Fibroblast of skin of back (primary cell): ENCODE measurements at regions not wholly inside any gene's neighbourhood (a gene's known extent, or its start where the extent isn't known, plus 50 kb on each side); places are given as distances from the start of the nearest gene placed in this dataset.

Experiments
- DNase-seq: peaks from one replicate; pipeline ENCODE4 v3.0.0-alpha.2; 2013

DNA sequence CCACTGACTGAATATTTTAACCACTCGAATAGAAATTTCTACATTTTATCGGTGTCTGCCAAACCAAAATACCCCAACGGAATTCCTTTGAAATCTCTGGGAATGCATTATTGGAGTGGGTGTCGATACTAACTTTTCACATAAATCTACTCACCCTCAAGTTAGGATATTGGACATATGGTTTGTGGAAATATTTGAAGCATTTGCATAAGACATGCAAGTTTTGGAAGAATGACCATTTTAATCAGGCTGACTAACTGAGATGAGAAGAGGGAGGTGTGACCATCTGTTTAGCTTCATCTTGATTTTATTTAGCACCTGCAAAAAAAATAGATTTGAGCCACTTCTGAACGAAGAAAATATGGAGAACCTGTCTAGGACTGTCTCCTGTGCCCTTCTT lies 61.2 kb downstream of the KLF6 start:
- DNase-seq: peak; percentile 32

DNA sequence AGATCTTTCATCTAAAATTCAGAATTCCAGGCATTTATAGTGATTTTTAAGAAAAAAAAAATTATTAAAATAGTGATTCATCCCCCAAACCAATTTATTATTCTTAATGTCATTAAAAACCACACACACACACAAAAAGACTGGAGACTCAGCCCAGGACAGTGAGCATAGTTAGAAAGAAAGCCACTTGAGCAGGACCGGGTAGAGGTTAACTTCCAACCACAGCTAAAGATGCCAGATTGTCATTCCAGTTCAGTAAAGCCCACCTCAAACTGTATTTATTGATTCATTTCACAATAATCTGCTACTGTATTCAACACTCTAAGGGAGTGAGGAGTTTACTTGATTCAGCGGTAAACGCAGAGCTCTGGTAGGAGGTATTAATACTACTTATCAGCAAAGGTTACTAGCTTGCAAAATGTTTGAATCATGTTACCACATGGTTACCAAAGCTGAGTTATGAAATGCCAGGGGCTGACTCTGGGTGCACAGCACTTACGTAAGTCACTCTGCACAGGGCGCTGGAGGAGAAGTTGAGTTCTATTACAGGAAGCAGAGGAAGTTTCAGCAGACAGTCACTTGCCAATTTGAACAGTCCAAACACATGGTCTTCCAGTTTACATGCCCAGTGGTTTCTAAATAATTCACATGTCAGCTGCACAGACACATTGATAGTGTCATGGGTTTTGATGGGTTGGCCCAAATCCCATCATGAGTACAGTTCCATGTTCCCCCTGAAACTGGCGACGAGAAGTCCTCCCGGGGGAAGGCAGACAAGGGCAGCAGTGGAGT lies 64.6 kb downstream of the KLF6 start:
- no peak for DNase-seq

DNA sequence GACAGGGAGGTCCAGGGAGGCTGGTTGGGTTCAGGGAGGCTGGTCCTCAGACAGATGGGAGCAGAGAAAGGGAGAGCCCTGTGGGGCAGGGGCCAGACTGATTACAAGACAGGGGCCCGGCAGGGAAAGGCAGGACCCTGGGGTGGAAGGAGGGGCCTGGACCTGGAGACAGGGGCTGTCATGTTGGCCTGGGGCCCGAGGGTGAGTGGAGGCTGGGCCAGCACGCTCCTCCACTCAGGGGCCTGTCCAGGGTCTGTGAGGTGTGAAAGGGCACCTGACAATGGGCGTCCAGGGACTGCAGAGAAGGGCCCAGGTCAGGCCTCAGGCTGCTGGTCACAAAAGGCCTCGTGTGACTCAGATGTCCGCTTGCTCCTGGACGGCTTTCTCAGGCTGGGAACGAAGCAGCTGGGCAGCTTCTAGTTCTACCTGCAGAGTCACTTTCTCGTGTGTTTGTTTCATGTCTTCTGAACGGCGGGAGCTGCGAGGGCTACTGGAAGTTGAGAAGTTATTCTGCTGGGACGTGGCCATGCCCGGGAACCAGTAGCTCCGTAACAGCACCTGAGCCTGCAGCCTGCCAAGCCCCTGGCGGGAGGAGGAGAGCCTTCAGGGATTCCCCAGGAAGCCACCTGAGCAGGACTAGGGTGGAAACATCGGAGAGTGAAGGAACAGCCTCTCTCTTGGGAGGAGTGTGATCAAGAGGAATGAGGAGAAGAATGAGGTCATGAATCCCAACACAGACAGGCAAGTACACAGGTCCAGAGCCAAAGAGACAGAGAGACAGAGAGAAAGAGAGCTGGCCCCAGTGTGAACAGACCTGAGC lies 65.8 kb downstream of the KLF6 start:
- DNase-seq: no peak

DNA sequence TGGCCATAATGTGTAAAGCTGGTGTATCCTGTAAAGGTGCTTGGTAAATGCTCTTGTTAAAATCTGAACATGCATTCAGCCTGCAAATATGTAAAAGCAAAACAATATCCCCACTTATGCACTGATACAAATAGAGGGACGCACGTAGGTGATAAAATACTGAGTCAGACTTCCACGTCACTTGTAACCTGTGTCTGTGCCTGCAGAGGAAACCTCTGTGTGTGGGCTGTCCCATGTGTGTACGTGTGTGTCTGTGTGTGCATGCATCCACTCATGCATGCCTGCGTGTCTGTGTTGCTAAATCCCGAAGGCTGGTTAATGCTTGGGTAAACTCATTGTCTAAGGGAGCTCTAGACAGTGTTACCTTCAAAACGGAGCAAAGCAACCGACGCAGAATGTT lies 68.9 kb downstream of the KLF6 start:
- no peak for DNase-seq

DNA sequence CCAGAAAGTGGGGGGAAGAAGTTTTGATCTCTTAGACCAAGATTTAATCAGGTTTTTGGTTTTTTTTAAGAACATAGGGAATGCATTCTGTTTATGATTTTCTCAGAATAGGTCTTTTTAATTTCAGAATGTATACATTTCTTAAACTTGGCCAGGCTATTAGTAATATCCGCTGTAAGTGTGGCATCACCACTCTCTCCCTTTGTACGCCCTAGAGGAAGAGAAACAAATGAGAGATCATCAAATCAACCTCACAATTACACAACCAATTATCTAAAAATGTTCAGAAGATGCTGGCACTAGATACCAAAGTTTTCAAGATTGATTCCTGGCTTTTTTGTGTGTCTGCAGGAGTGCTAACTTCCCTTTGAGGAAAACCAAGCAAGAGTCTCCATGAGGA lies 70.0 kb downstream of the KLF6 start:
- DNase-seq: no peak

DNA sequence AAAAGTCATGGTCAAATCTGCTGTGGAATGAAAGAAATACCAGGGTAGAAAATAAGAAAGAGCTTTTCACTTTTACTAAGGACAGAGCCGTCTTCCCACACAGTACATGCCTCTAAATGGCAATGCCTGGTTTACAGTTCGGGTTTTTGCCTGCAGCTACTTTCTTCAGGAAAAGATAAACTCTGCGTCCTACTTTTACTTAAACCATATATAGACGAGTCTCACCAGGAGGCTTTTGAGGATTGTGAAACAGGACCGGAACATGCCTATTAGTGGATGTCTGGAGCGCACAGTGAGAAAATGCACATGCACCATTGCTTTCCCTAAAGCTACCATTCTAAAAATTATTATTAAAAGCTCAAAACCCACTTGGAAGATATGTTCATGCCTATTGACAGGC lies 70.5 kb downstream of the KLF6 start:
- DNase-seq: peak; percentile 61

DNA sequence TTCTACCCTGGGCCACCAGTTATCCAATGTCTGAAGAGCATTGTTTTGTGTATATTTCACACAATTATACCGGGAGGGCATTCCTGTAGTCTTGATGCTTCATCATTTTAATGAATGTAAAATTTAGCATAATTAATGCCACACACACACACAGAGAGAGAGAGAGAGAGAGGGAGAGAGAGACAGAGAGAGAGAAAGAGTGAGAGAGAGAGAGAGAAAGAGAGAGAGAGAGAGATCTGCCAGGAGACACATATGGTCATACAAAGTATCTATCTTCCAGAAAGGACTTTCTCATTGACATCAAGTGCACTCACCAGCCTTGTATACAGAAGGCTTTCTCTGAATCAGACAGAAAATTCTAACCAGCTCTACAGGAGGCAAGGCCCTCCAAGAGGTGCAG lies 72.3 kb downstream of the KLF6 start:
- DNase-seq: no peak

DNA sequence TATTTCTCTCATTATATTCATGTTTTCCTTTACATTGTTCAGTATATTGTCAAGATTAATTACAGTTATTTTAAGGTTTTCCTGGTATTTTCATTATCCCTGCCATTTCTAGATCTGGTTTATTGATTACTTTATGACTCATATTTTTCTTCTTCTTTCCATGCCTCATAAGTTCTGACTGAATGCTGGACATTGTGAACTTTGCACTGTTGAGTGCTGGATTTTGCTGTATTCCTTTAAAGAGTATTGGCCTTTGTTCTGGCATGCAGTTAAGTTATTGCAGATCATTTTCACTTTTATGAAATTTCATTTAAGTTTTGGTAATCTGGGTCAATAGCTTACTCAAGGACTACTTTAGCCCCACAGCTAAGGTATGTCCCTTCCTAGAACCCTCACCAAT lies 73.1 kb downstream of the KLF6 start:
- no peak for DNase-seq

DNA sequence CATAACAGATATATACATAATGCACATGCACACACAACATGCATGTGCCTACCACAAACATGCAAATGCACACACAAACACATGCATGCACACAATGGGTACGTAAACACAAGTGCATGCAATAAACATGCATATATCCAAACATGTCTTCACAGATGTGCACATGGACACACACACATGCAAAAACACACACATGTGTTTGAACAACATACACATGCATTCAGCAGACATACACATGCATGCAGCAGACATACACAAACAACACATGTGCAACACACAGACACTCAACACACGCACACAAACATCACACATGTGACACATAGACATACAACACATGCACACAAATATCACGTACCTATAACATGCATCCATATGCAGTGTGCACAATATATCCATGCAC lies 74.2 kb downstream of the KLF6 start:
- DNase-seq: no peak

DNA sequence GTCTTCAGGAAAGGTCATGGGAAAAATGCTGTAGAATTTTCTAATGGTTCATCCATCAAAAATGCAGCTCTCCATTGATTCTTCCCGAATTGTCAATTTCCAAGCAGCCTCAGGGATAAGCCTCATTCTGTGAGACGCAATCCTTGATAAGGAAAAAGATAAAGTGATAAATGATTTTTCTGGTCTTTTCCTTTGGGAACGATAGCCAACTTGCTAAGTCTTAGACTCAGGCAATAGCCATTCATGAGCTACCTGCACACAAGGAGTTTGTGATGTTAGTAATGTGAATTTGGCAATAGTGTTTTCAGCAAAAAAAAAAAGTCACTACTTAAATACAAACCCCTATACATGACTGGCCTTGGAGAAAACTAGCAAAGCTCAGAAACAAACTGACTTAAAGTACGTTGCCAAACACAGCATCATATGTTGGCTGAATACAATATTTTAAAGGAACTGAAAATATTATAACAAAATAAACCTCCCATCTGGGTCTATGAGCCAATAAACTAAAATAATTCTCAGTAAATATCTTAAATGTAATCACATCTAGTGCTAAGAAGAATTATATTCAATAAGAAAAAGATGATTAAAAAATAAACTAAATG lies 75.5 kb downstream of the KLF6 start:
- DNase-seq: no peak

DNA sequence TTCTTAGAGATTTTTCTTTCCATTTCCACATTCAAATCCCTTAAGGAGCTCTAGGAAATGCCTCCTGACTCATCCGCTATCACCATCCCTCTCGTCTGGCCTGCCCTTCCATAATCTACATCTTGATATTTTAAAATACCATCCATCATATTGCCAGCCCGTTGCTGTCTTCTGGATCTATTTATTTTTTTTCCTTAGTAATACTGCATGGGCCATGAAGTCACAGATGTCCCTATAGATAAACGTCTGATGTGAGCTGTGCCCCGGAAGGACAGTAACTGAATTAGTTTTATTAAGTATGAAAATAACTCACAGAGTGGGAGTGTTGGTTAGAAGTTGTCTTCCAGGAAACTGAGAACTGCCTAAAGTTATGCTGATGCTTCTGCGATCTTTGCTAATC lies 76.2 kb downstream of the KLF6 start:
- DNase-seq: peak; percentile 56

DNA sequence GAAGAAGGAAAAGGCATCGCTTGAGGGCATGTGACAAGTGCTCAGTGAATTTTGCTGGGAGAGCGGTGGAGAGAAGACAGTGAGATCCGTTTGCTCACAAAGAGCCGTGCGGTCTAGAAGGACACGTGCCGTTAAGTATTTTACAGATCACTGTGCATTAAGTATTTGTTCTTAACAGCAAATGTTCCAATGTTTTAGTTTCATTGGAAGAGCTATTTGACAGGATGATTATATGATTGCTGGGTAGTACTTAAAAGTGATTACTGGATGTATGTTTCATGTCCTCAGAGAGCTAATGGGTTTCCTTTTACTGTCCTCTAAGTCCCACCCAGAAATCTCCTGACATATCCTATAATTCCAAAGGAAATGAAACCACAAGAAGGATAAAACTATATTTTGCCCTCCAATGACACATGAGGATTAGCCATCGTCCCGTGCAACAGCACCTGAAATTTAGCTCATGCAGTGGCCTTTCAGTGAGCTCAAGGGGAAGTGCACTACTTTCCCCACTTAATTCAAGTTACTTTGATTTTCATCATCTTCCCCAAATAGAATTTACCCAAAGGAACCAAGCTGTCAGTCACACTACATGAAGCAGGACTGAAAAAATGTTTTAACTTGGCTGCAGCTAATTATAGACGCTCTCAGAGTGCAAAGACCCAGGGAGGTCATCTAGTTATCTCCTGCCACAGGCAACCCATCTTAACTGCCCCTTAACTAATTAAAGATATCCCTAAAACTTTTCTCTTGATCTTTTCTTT lies 80.3 kb downstream of the KLF6 start:
- no peak for DNase-seq

DNA sequence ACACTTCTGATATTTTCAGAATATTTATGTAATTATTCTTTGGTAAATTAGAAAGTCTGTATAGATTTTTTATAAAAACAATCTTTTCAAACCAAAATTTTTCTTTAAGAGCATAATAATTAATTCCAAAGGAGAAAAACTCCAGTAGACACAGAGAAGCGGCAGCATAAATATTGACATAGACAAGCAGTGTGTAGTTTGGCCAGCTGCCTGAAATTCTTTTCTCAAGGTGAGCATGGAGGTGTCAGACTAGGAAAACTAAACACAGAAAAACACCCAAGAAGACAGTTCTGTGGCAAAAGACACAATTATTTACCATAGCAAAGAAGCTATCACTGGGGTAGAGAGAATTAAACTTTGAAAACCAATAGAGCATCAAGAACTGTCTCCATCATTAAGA lies 82.4 kb downstream of the KLF6 start:
- no peak for DNase-seq

DNA sequence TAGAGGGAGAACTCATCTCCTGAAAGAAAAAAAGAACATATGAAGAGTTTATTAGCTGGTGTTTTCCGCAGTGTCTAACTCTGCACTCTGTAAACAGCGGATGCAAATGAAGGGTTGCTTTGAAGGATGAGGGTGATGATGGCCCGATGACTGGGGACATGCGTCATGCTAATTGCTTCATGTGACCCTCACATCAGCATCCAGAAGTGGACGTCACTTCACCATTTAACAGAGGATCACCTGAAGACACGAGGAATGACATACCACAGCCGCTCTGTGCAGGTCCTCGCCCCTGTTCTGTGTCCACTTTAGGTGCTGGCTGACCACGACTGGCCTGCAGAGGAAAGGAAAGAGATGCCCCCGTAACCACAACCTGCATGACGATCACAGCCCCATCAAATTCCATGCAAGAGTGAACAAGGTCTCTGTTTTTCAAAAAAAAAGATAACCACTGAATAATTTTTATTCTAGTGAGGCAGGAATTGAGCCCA lies 82.9 kb downstream of the KLF6 start:
- DNase-seq: no peak

DNA sequence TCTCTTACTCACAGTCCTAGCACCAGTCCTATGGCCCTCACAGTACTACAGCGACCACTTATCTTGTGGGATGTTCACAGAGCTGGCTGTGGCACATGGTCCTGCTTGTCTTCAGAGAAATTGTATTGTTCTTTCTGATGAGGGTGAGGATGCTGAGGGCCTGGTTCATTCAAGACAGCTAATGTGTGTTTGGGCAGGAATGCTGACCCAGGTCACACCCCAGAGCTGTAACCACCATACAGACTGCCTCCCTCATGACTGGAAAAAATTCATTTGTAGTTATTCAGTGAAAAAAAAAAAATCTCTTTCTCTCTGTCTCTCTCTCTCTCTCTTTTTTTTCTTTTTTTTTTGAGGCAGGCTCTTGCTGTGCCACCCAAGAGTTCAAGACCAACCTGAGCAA lies 83.5 kb downstream of the KLF6 start:
- peak; percentile 22 for DNase-seq

DNA sequence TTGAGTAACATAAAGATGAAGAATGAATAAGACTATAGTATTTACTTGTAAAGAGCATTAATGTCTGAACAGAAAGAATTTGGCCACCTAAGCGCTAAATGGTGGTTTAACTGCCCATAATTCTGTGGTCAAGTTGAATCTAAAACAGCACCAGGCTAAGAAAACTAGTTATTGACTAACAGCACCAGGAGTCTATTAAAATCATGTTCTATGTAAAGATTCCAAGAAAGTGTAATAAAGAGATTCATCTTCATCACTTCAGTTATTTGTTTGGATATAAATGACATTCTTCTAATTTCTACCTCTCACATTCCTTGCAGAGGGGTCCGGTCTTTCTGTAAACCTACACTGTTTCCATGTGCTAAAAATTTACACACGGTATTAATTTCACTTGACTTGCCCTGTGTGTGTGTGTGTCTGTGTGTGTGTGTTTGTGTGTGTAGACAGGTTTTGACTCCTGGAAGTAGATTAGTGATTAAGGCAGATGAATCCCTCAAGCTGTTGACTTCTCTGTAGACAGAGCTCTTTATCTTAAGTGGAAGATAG lies 84.4 kb downstream of the KLF6 start:
- DNase-seq: no peak

DNA sequence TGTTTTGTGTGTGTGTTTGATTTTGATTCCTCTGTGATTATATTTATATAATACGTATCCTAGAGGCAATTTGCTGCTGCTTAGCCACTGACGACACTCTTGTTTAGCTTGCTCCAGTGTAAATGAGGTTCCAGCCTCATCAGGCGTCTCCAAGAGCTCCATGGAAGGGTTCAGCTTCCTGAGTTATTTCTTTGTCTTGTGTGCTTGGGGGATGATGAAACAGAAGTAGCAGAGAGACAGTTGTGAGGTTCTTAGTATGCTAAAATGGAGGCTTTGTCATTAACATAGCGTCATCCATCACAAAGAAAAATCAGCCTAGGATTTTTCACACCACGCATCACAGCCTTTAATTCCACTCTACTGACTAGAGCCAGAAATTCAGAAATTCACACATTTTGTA lies 85.1 kb downstream of the KLF6 start:
- no peak for DNase-seq

DNA sequence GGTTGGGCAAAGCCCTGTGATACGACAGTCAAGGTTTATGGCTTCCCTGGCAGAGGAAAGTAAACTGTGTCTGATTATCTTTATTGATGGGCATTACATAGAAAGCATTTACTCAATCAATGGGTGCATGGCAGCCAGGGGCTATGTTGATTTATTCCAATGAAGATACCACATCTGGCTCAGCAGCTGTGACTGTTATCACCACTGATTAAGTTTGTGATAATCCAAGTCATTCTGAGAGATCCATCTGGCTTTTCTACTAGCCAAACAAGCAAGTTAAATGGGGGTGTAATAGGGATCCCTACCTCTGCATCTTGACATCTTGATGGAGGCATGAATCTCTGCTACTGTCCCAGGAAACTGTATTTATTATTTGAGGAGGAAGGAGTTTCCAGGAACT lies 86.7 kb downstream of the KLF6 start:
- DNase-seq: no peak

DNA sequence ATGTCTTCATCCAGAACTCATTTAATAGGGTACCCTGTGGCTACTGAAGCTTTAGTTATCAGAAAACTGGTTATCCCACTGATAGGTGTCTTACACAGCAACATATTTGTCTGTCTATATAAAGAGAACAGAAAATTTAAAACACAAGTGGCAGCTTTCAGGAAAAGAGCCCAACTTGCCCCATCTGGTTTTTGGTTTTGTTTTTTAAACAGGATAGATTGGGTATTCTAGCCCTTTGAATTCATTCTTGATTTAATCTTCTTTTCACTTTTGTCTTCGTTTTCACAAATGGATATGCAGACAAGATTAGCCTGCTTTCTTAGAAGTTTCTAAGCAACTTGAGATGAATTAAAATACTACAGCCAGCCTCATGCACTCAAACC lies 91.3 kb downstream of the KLF6 start:
- DNase-seq: no peak

DNA sequence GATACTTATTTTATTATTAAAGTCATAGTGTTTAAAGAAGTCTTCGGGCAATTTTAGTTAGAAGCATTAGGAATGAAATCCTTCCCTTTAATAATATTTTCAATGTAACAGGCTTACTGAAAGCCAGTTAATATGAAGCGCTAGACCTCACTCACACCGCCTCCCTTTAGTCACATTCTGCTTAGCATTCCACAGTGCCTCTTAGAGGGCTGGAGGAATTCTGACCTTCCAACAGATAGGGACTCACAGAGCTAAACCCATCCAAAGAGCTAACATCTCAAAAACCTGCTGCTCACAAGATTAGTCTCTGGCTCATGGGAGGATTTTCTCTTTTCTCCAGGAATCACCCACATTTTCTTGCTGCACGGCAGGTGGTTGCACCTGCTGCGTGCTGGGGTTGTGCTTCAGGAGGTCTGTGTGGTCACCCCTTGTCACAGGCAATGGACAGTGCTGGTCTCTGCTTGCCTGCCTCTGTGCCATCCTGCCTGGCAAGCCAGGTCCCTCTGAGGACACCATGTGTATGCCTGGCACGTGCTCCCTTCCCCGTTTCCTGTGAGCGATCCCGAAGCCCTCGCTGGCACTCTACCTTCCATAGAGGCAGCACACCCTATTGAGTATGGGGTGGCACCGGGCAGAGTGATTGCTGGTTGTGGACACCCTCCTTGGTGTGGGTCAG lies 91.8 kb downstream of the KLF6 start:
- DNase-seq: no peak

DNA sequence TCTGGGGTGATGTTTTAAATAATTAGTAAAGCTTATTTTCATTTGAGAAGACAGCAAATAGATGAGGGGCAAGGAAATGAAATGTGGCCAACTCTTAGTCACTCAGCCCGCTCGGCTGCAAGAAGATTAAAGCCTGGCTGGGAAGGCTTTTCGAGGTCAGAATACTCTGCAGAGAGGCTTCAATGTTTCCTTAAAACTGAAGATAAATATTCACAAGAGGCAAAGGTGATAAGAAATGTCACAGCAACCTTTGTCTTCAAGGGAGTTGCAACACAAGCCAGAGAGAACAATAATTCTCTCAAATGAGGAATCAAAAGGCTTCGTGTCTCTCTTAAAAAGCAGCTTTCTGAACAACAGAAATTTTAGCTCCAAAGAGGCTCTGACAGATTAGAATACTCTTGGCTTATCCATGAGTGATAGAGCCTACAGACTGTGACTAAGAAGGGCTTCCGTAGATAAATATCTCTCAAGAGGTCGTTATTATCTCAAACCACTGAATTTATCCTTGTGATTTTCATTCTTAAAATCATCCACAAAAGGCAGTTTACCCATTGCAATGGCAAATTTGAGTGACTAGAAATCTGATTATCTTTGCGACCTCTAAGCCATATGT lies 92.5 kb downstream of the KLF6 start:
- no peak for DNase-seq

DNA sequence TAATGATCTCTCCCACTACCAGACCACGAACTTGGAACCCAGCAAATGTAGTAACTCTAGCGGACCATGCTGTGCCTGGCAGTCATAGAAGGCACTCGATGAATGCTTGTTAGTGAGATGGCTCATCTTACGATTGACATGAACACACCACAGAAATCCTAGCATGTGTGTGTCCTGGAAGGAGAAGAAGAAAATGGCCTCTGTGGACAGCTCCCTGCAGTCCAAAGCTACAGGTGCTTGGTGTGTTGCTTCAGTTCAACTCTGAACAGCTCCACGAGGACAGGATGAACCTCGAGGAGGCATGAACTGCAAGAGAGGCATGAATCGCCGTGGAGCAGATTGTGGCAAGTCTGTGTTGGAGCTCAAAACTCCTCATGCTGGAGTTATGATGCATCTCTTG lies 93.5 kb downstream of the KLF6 start:
- DNase-seq: no peak
